MM.1S (cell line): ENCODE measurements at regions not wholly inside any gene's neighbourhood (a gene's known extent, or its start where the extent isn't known, plus 50 kb on each side); places are given as distances from the start of the nearest gene placed in this dataset.

ENCODE experiments used
- CTCF ChIP-seq: fragments of 300-600 bp; sonication (generic); IDR thresholded peaks from 2 replicates; pipeline ENCODE4 v1.5.1; 2016; ENCODE audit warnings: antibody characterized with exemption, low read length, mixed read lengths
- EZH2 ChIP-seq: fragments of 300-600 bp; sonication (generic); optimal IDR thresholded peaks from 2 replicates; pipeline ENCODE3; 2017; ENCODE audit warnings: low read depth, mild to moderate bottlenecking, antibody characterized with exemption, low read length, mixed read lengths
- EZH2phosphoT487 ChIP-seq: fragments of 300-600 bp; sonication (generic); IDR thresholded peaks from 2 replicates; pipeline ENCODE4 v1.6.1; 2018; ENCODE audit warnings: antibody characterized with exemption, low read length

- no peak for TF ChIP-seq CTCF
- no peak for TF ChIP-seq EZH2phosphoT487
- no peak for TF ChIP-seq EZH2
These were observed 264.0 kb downstream of the KLF13 start for GRCh38 chr15:31590609-31591008.
